HL-60 (cell line): ENCODE measurements at regions not wholly inside any gene's neighbourhood (a gene's known extent, or its start where the extent isn't known, plus 50 kb on each side); places are given as distances from the start of the nearest gene placed in this dataset.

ENCODE experiments used
- GABPA ChIP-seq: IDR thresholded peaks from 2 replicates; pipeline ENCODE4 v1.6.1; 2012; ENCODE audit warnings: low read depth
- POLR2AphosphoS5 ChIP-seq: IDR thresholded peaks from 2 replicates; pipeline ENCODE4 v1.6.1; 2012; ENCODE audit warnings: low read depth
- SPI1 ChIP-seq: IDR thresholded peaks from 2 replicates; pipeline ENCODE4 v1.6.1; 2012; ENCODE audit warnings: low read depth, mild to moderate bottlenecking, borderline replicate concordance
- TF ChIP-seq, protein P1 (sequence below): IDR thresholded peaks from one replicate; pipeline ENCODE4 v1.5.1; 2011; ENCODE audit warnings: low read length, control low read depth, inconsistent platforms; ENCODE audit not compliant: insufficient read depth
- TF ChIP-seq, protein P2 (sequence below): IDR thresholded peaks from 2 replicates; pipeline ENCODE4 v1.6.1; 2012; ENCODE audit warnings: low read depth; ENCODE audit not compliant: insufficient replicate concordance

DNA sequence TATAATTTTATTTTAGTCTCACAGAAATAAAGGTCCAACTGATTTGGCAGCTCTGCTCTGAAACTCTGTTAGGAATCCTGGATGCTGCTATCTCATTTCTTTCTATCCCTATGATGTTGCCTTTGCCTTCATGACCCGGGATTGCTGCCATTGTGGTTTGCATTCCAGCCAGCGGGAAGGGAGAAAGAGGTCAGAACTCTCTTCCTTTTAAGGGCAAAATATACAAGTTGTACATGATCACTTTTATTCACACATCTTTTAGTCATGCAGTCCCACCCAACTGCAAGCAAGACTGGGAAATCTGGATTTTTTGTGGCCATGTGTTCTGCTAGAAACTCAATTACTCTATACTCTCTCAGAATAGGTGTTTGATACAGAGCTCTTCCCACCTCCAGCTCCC lies 263.1 kb upstream of the ZFP64 start:
- TF ChIP-seq, protein P1, sequence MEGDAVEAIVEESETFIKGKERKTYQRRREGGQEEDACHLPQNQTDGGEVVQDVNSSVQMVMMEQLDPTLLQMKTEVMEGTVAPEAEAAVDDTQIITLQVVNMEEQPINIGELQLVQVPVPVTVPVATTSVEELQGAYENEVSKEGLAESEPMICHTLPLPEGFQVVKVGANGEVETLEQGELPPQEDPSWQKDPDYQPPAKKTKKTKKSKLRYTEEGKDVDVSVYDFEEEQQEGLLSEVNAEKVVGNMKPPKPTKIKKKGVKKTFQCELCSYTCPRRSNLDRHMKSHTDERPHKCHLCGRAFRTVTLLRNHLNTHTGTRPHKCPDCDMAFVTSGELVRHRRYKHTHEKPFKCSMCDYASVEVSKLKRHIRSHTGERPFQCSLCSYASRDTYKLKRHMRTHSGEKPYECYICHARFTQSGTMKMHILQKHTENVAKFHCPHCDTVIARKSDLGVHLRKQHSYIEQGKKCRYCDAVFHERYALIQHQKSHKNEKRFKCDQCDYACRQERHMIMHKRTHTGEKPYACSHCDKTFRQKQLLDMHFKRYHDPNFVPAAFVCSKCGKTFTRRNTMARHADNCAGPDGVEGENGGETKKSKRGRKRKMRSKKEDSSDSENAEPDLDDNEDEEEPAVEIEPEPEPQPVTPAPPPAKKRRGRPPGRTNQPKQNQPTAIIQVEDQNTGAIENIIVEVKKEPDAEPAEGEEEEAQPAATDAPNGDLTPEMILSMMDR = no peak
- no peak for TF ChIP-seq GABPA
- no peak for TF ChIP-seq POLR2AphosphoS5
- TF ChIP-seq, protein P2, sequence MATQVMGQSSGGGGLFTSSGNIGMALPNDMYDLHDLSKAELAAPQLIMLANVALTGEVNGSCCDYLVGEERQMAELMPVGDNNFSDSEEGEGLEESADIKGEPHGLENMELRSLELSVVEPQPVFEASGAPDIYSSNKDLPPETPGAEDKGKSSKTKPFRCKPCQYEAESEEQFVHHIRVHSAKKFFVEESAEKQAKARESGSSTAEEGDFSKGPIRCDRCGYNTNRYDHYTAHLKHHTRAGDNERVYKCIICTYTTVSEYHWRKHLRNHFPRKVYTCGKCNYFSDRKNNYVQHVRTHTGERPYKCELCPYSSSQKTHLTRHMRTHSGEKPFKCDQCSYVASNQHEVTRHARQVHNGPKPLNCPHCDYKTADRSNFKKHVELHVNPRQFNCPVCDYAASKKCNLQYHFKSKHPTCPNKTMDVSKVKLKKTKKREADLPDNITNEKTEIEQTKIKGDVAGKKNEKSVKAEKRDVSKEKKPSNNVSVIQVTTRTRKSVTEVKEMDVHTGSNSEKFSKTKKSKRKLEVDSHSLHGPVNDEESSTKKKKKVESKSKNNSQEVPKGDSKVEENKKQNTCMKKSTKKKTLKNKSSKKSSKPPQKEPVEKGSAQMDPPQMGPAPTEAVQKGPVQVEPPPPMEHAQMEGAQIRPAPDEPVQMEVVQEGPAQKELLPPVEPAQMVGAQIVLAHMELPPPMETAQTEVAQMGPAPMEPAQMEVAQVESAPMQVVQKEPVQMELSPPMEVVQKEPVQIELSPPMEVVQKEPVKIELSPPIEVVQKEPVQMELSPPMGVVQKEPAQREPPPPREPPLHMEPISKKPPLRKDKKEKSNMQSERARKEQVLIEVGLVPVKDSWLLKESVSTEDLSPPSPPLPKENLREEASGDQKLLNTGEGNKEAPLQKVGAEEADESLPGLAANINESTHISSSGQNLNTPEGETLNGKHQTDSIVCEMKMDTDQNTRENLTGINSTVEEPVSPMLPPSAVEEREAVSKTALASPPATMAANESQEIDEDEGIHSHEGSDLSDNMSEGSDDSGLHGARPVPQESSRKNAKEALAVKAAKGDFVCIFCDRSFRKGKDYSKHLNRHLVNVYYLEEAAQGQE = no peak
- no peak for TF ChIP-seq SPI1
